Astrocyte of the cerebellum (primary cell): ENCODE measurements at regions not wholly inside any gene's neighbourhood (a gene's known extent, or its start where the extent isn't known, plus 50 kb on each side); places are given as distances from the start of the nearest gene placed in this dataset.

Source experiments
- DNase-seq: peaks from one replicate; pipeline ENCODE4 v3.0.0-alpha.2; 2011; ENCODE audit warnings: low read depth
- H3K4me3 ChIP-seq: 2 replicates; pipeline ENCODE4 v1.5.1; 2011; ENCODE audit warnings: mild to moderate bottlenecking, low read depth, low read length, moderate library complexity
- CTCF ChIP-seq: IDR thresholded peaks from 2 replicates; pipeline ENCODE4 v1.5.1; 2012; ENCODE audit warnings: low read length, low read depth, moderate library complexity, mild to moderate bottlenecking; ENCODE audit errors: missing control alignments
- in situ Hi-C: cut with HindIII; loops from 2 replicates; pipeline ENCODE4 v1.10.0; 2017; ENCODE audit warnings: low sequenced_read_pairs

- in situ Hi-C loops, result no loop called here
- no peak for DNase-seq
- no peak for TF ChIP-seq CTCF
- no peak overlapping the region for H3K4me3 ChIP-seq
Measured at GRCh38 chr12:88351146-88351545, 209.0 kb downstream of the TMTC3 start.

GRCh38 chr12:88354691-88355090, 212.6 kb downstream of the TMTC3 start:
- no peak for DNase-seq
- H3K4me3 ChIP-seq, result no peak overlapping the region
- TF ChIP-seq CTCF, result no peak
- in situ Hi-C loops, result no loop called here

GRCh38 chr12:88360343-88360742, 218.2 kb downstream of the TMTC3 start:
- no peak for DNase-seq
- in situ Hi-C loops, result no loop called here
- TF ChIP-seq CTCF, result no peak
- no peak overlapping the region for H3K4me3 ChIP-seq

GRCh38 chr12:88361493-88361892, 218.8 kb downstream of the KITLG start:
- H3K4me3 ChIP-seq, result no peak overlapping the region
- no peak for DNase-seq
- TF ChIP-seq CTCF, result no peak
- in situ Hi-C loops, result no loop called here

GRCh38 chr12:88362439-88362838, 217.8 kb downstream of the KITLG start:
- in situ Hi-C loops, result no loop called here
- TF ChIP-seq CTCF, result no peak
- DNase-seq, result peak; percentile 16
- H3K4me3 ChIP-seq, result no peak overlapping the region

- no peak overlapping the region for H3K4me3 ChIP-seq
- no peak for TF ChIP-seq CTCF
- no peak for DNase-seq
- in situ Hi-C loops, result no loop called here
Measured at GRCh38 chr12:88365403-88365802, 214.9 kb downstream of the KITLG start.

GRCh38 chr12:88366101-88366500, 214.2 kb downstream of the KITLG start:
- in situ Hi-C loops, result no loop called here

More at GRCh38 chr12:88366101-88366500, 214.2 kb downstream of the KITLG start:
- no peak for TF ChIP-seq CTCF
- H3K4me3 ChIP-seq, result no peak overlapping the region
- no peak for DNase-seq
